ENCODE measurements at regions not wholly inside any gene's neighbourhood (a gene's known extent, or its start where the extent isn't known, plus 50 kb on each side); places are given as distances from the start of the nearest gene placed in this dataset.
A peak's percentile ranks its signal among the peaks of the same experiment; 100 is the strongest.

DNA sequence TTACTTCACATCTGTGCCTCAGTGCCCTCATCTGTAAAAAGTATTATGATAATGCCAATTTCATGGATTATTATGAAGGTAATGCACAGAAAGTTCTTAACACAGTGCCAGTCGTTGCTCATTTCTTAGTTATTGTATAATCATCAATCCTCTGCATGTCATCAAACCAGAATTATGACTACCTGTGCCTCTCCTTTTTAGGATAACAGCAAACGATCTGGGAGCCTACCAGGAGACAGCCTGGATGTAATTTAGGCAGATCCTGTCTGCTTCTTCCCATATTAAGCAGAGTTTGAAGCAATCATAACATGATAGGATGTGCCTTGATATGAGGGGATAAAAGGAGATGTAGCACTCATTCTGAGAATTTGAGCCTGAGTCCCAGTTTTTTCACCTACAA, 177.4 kb upstream of the DPT start:
- Histone ChIP-seq H3K4me1 (peaks cover 0 to 14% (median 8%) of the 10 kb centered on the region in 4 donors), H3K9me3 (no peaks in the 10 kb centered on the region), H3K27me3 (no peaks in the 10 kb centered on the region), H3K36me3 (no peaks in the 10 kb centered on the region), H3K27ac (peak overlapping the region in 3 of 4 donors; percentile 15 to 74 (median 72)), H3K4me3 (no peak overlapping the region)
- TF ChIP-seq EP300 (IDR thresholded peaks at IDR 0.05): no peak
- no peak for TF ChIP-seq POLR2A (IDR thresholded peaks at IDR 0.05)
- no peak for TF ChIP-seq POLR2AphosphoS5 (IDR thresholded peaks at IDR 0.05)
- TF ChIP-seq, protein P1, sequence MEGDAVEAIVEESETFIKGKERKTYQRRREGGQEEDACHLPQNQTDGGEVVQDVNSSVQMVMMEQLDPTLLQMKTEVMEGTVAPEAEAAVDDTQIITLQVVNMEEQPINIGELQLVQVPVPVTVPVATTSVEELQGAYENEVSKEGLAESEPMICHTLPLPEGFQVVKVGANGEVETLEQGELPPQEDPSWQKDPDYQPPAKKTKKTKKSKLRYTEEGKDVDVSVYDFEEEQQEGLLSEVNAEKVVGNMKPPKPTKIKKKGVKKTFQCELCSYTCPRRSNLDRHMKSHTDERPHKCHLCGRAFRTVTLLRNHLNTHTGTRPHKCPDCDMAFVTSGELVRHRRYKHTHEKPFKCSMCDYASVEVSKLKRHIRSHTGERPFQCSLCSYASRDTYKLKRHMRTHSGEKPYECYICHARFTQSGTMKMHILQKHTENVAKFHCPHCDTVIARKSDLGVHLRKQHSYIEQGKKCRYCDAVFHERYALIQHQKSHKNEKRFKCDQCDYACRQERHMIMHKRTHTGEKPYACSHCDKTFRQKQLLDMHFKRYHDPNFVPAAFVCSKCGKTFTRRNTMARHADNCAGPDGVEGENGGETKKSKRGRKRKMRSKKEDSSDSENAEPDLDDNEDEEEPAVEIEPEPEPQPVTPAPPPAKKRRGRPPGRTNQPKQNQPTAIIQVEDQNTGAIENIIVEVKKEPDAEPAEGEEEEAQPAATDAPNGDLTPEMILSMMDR (IDR thresholded peaks at IDR 0.05): no peak
- ATAC-seq (ENCODE audit: low FRiP score in 2 of 2): no peak
- DNase-seq: no peak
- 62 to 73% methylated on average over 2 of the region's 2 CpGs for WGBS, 2 donors

DNA sequence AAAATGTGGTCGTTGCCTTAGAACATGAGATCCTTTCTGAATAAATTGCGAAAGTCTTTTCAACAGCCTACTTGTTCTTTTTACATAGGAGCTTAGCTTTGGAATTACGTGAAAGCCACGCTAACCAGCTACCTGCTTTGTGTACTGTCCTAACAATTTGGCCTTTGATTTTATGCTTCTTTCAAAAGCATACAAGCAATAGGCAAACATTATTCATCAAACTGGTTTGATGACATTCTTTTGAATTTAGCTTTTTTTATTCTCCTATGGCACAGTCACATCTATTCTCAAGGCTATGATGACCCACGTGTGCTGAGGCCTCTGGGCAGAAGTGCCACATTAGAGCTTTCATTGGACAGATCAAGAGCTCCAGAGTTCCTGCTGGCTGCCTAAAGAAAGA, 178.0 kb upstream of the DPT start:
- H3K27ac ChIP-seq: peak overlapping the region in 3 of 4 donors; percentile 27 to 81 (median 74)
- no peak overlapping the region for H3K4me3 ChIP-seq
- H3K36me3 ChIP-seq: no peaks in the 10 kb centered on the region
- peak in 1 of 2 donors; percentile 70 for DNase-seq
- ATAC-seq (ENCODE audit: low FRiP score in 2 of 2): peak; percentile 66 to 93
- TF ChIP-seq EP300 (IDR thresholded peaks at IDR 0.05) (peak in 3 of 4 donors; percentile 17 to 92 (median 73)), POLR2A (IDR thresholded peaks at IDR 0.05) (no peak), POLR2AphosphoS5 (IDR thresholded peaks at IDR 0.05) (peak in 1 of 2 donors; percentile 13)
- TF ChIP-seq, protein P1 (IDR thresholded peaks at IDR 0.05): no peak
- H3K9me3 ChIP-seq: no peaks in the 10 kb centered on the region
- no peaks in the 10 kb centered on the region for H3K27me3 ChIP-seq
- peaks cover 0 to 14% (median 8%) of the 10 kb centered on the region in 4 donors for H3K4me1 ChIP-seq
- 64 to 65% methylated on average over 5 of the region's 5 CpGs for WGBS, 2 donors

DNA sequence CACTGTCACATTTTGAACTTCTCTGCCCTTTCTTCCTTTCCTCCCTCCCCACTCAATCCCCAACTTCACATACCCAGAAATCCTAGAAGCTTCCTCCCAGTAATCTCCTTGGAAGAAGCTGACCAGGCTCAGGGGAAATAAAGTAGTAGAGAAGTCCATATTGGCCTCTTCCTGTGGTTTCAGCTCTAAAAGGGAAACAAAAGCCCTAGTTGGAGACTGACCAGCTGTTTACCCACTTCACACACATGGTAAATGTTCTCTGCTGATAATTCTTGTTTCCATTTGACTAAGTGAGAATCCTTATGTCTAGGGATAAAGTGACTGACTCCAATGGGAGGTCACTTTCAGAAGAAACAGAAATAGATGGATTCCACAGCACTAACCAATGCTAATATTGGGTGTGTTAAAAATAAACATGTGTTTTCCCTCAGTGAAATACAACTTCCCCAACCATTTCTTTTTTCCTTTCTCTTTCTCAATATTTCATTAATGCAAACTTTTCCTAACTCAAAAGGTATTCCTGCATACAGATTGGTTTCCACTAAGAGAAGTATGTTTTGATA, 178.9 kb upstream of the DPT start:
- H3K36me3 ChIP-seq: no peaks in the 10 kb centered on the region
- TF ChIP-seq, protein P1 (IDR thresholded peaks at IDR 0.05): no peak
- TF ChIP-seq EP300 (IDR thresholded peaks at IDR 0.05) (no peak), POLR2A (IDR thresholded peaks at IDR 0.05) (no peak), POLR2AphosphoS5 (IDR thresholded peaks at IDR 0.05) (no peak)
- ATAC-seq (ENCODE audit: low FRiP score in 2 of 2) (no peak), DNase-seq (no peak)
- no peaks in the 10 kb centered on the region for H3K27me3 ChIP-seq
- no peak overlapping the region for H3K4me3 ChIP-seq
- H3K4me1 ChIP-seq: peaks cover 0 to 14% (median 8%) of the 10 kb centered on the region in 4 donors
- peak overlapping the region; percentile 4 to 81 (median 50) for H3K27ac ChIP-seq
- H3K9me3 ChIP-seq: no peaks in the 10 kb centered on the region

DNA sequence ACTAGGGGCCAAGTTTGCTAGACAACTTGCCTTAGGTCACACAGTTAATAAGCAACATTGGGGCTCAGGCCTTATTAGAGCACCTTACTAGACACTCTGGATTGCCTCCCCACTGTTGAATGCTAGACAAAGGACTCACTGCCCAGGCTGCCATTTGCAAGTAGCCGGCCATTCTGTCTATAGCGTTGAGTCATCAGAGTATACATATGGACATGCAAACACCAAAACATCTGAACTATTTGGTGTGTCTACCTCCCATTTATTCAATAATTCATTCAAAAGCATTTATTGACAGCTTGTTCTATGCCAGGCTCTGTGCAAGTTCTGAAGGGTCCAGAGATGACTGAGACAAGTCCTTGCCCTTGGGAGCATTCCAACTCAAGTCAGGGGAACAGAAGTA, 181.4 kb upstream of the DPT start:
- Histone ChIP-seq H3K4me1 (peaks cover 0 to 14% (median 8%) of the 10 kb centered on the region in 4 donors), H3K36me3 (no peaks in the 10 kb centered on the region), H3K27ac (no peak overlapping the region), H3K27me3 (no peaks in the 10 kb centered on the region), H3K9me3 (no peaks in the 10 kb centered on the region), H3K4me3 (no peak overlapping the region)
- no peak for DNase-seq
- TF ChIP-seq, protein P1 (IDR thresholded peaks at IDR 0.05): no peak
- TF ChIP-seq POLR2A (IDR thresholded peaks at IDR 0.05) (no peak), EP300 (IDR thresholded peaks at IDR 0.05) (no peak), POLR2AphosphoS5 (IDR thresholded peaks at IDR 0.05) (no peak)
- no peak for ATAC-seq (ENCODE audit: low FRiP score in 2 of 2)
- 67 to 80% methylated on average over 2 of the region's 2 CpGs for WGBS, 2 donors

DNA sequence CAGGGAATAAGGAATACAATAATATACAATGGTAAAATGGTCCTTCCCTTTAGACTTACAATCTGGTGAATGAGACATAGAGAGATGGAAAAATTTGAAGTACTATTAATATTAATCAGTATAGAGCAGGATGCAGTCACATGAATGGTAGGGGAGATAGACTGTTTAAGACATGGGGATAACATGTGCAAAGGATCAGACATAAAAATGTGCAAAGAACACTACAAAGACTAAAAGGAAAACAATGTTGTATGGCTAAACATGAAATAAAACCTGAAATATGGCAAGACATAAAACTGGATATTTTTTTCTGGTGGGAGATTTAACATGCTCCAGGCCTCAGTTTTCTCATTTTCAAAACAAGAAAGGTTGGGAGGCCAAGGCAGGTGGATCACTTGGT, 182.4 kb upstream of the DPT start:
- Histone ChIP-seq H3K4me1 (peaks cover 0 to 11% (median 7%) of the 10 kb centered on the region in 4 donors), H3K9me3 (no peaks in the 10 kb centered on the region), H3K27me3 (no peaks in the 10 kb centered on the region), H3K4me3 (no peak overlapping the region), H3K36me3 (no peaks in the 10 kb centered on the region), H3K27ac (no peak overlapping the region)
- DNase-seq (no peak), ATAC-seq (ENCODE audit: low FRiP score in 2 of 2) (no peak)
- TF ChIP-seq POLR2A (IDR thresholded peaks at IDR 0.05) (no peak), POLR2AphosphoS5 (IDR thresholded peaks at IDR 0.05) (no peak), EP300 (IDR thresholded peaks at IDR 0.05) (no peak)
- TF ChIP-seq, protein P1 (IDR thresholded peaks at IDR 0.05): no peak

All from upper lobe of left lung (tissue), 6 donors.